IPS-NIHi7 (cell line): ENCODE measurements at regions not wholly inside any gene's neighbourhood (a gene's known extent, or its start where the extent isn't known, plus 50 kb on each side); places are given as distances from the start of the nearest gene placed in this dataset.

Source experiments
- DNase-seq: peaks from one replicate; pipeline ENCODE4 v3.0.0; 2012; ENCODE audit warnings: mixed read lengths; ENCODE audit errors: extremely low spot score

DNA sequence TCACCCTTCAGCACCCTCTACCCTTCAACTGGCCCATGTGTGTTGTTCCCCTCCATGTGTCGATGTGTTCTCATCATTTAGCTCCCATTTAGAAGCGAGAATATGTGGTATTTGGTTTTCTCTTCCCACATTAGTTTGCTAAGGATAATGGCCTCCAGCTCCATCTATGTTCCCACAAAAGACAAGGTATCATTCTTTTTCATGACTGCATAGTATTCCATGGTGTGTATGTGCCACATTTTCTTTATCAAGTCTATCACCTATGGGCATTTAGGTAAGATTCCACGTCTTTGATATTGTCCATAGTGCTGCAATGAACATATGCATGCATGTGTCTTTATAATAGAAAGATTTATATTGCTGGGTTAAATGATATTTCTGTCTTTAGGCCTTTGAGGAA, 325.1 kb upstream of the ADAMTS16 start:
- no peak for DNase-seq

GRCh38 chr5:4817767-4818166, 322.4 kb upstream of the ADAMTS16 start:
- DNase-seq, result no peak

DNA sequence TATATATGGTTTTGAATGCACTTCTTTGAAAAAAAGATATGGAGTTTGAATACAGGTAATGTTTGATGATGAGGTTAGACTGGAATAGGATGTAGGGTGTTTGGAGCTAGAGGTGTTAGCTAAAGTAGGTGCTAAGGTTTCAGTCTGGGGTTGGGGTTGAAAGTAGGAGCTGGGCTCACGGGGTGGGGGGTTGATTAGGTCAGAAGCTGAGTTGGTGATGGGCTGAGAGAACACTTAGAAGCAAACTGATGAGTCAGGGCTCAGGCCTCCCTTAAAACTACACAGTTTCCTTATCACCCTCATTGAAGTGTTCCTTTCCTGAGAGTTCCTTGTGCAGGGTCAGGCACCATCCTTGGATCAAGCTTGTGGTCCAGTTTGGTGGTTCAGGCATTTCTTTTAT, 308.8 kb upstream of the ADAMTS16 start:
- DNase-seq, result no peak

DNA sequence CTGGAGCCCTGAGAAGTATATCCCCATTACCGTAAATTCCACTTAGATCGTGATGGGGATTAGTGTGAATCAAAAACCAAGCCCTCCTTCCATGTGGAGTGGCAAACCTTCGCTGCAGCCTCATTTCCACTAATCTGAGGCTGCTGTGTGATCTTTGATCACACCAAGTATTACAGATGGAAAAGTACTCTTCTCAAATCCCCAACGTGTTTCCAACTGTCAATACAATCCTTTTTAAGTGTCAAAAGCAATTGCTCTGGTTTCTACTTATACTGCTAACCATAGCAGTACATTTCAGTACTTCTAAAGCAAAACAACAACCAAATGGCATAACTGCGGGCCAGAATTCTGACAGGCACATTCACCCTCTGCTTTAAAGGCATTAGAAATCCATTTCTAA, 307.7 kb upstream of the ADAMTS16 start:
- no peak for DNase-seq

DNA sequence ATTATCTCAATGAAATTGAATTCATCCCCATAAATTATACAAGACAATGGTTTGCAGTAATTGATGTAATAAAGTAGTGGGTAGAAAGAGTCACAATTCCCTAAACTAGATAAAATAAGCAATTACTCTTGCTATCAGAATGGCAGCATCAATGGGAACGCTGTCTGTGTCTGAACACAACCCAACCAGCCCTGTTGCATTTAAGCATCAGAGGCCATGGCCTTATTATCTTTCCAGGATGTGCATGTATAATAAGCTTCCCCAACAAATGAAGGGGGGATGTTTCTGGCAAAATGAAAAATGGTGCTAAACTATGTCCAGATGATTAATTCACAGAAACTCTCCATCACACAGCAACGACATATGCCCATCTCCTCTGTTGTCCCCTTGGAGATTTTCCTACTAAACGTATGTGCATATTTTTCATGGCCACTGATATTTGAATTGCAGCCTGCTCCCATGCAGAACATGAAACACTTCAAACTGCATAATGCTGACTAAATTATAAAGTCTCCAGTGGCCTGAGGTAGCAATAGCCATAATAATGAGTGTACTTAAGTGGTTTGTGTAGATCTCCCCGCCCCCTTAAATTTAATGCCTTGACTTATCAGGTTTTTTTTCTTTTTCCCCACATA, 306.9 kb upstream of the ADAMTS16 start:
- no peak for DNase-seq

DNA sequence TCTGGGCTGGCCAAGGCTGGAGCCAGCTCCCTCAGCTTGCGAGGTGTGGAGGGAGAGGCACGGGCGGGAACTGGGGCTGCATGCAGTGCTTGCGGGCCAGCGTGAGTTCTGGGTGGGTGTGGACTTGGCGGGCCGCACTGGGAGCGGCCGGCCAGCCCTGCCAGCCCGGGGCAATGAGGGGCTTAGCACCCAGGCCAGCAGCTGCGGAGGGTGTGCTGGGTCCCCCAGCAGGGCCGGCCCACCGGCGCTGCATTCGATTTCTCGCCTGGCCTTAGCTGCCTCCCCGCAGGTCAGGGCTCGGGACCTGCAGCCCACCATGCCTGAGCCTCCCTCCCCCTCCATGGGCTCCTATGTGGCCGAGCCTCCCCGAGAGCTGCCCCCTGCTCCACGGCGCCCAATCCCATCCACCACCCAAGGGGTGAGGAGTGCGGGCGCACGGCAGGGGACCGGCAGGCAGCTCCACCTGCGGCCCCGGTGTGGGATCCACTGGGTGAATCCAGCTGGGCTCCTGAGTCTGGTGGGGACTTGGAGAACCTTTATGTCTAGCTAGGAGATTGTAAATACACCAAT, 302.6 kb upstream of the ADAMTS16 start:
- DNase-seq, result no peak

DNA sequence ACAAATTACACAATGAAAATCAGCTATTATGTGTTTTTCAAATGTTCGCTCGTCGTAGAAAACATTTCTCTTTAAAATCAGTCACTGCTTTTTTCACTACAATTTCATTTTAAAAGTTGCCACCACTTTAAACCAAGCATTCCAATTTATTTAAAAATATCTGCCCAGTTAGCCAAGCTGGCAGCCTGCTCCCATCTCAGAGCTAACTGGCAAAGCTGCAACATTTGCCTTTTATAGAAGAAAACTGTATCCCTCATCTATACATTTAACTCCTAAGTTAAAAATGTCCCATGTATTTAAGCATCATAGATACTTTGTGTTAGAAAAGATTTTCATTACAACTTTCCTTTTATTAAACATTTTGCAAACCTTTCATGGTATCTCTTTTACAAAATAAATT, 294.9 kb upstream of the ADAMTS16 start:
- DNase-seq, result no peak

- no peak for DNase-seq
These were observed 292.4 kb upstream of the ADAMTS16 start for GRCh38 chr5:4847766-4848165.

DNA sequence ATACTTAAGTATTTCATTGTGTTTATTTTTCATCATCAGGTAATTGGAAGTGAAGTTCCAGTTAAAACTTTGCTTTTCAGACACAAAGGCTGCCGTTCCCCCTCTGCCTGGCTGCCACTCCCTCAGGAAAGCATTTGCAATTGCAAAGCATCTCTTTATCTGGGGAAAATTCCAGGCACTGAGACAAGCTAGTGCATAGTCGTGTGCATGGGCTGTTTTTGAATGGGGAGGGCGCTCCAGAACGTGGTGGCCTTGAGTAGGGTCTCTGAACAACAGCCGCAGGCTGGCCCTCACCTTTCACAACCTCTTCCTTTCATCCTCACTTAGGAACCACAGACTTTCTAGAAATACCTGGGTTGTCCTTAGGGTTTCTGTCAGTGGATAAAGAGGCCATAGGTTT, 285.1 kb upstream of the ADAMTS16 start:
- DNase-seq, result no peak

DNA sequence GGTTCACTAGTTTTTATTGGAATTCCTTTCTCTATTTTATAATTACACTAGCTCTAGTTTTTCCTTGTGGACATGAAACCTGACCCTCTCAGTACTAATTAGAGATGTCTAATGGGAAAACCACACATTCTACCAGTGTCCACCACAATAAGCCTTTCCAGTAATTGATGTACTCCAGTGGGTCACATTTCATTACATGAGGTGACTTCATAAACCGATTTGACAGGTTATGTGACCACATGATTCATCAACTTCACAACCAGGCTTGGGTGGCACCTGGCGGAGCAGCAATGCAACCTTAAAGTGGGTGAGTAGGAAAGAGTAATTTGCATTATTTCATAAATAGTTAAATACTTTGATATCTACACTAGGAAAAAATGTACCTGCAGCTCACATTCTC, 284.2 kb upstream of the ADAMTS16 start:
- no peak for DNase-seq

- DNase-seq, result no peak
These were observed 282.4 kb upstream of the ADAMTS16 start for GRCh38 chr5:4857761-4858160.

GRCh38 chr5:4859500-4860235, 280.5 kb upstream of the ADAMTS16 start:
- DNase-seq, result no peak

GRCh38 chr5:4860631-4861030, 279.5 kb upstream of the ADAMTS16 start:
- no peak for DNase-seq

DNA sequence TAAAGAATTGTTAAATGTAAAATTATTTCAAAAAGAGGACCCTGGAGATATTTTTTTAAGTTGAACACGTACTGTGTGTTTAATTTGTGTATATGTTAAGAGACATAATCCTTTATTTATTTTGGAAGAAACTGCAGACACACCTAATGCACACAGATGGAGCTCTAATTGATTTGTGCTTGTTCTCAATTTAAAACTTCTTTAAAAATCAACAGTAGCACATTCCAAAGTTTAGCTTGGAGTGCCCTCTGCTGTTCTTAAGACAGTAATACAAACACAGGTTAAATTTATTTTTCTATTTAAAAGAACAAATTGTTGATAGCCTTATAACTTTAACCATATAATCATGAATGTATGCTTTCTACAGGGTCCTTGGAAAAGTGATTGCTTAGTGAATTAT, 277.6 kb upstream of the ADAMTS16 start:
- DNase-seq, result peak; percentile 41

- DNase-seq, result no peak
These were observed 273.9 kb upstream of the ADAMTS16 start for GRCh38 chr5:4866131-4866659.

DNA sequence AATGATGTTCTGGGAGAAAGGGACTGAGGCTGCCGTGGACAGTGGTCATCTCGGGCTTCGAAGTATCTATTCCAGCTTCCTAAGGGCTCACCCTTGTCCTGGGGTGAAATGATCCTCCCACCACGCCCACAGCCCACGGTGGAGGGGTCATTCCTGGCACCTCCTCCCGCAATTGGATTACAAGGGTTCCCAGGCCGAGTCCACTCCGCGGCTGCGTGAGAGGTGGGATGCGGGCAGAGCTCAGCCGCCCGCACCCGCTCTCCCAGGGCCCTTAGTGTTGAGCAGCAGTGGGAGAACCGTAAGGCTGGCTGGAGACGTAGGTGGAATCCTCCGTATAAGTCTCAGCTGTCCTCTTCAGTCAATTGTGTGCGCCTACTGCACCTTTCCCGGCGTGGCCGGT, 273.3 kb upstream of the ADAMTS16 start:
- no peak for DNase-seq

DNA sequence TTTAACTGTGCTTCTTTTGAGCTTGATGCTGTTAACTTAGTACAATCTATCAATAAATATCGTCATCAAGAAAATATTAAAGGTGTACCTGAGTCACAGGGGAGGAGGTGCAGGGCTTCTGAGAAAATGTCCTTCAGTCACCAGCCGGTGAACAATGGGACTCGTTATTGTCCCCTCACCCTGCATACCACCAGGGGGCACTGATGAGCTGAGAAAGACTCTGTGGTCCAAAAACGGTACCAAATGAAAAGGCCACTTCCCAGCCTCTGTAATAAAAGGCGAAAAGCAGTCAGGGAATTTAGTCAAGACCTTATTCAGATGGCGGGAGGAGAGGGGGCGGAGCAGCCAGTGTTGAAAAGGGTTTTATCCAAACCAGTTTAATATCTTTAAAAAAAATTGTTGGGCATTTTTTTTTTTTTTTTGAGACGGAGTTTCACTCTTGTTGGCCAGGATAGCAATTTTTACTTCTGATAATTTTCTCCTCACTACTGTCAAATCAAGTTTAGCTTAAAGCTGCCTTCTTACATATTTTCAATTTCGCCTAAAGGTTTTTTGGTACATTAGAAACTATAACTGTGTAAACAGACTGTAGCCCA, 271.9 kb upstream of the ADAMTS16 start:
- DNase-seq, result peak; percentile 83

DNA sequence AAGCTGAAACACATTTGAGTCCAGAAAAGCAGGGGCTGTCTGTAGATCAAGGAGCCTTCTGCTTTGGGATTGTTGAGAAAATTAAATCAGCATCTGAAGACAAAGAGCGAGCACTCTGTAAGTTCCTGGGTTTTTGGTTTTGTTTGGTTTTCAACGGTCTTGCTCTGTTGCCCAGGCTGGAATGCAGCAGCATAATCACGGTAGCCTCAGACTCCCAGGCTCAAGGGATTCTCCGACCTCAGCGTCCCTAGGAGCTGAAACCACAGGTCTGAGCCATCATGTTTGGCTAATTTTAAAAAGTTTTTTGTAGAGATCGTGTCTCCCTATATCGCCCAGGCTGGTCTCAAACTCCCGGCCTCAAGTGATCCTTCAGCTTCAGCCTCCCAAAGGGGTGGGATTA, 266.5 kb upstream of the ADAMTS16 start:
- DNase-seq, result no peak

DNA sequence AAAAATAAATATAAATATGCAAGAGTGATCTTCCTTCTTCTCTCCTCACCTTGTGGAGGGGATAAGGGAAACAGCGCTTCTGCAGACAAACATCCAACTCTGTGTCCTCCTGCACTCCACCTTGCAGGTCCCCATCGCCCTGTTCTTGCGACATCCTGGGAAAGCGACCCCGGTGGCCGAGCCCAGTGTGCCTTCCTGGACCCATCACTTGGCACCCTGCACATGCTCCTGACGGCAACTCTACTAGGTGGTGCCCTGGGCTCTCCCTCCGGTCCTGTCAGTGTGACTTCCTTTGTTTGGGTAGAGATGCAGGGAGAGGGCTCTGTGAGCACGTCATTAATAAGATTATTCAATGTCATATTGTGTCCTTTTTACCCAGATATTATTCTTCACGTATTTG, 266.0 kb upstream of the ADAMTS16 start:
- DNase-seq, result no peak

- no peak for DNase-seq
These were observed 264.2 kb upstream of the ADAMTS16 start for GRCh38 chr5:4875942-4876341.

DNA sequence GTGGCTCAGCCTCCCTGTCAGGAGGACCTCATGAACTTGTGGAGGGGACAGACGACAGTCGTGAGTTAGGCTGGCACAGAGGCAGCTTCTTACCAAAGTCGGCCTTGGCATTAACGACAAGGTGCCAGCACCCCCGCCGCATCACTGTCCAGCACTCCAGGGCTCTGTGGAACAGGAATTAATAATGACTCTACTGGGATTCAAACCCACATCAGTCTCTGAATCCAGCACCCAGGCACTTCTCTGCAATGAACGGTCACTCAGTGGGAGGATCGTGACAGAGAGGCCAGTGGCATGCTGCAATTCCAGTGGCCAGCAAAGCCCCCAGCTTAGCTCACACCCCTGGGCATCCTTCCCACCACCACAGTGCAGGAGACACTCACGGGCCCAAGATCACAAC, 263.3 kb upstream of the ADAMTS16 start:
- no peak for DNase-seq

DNA sequence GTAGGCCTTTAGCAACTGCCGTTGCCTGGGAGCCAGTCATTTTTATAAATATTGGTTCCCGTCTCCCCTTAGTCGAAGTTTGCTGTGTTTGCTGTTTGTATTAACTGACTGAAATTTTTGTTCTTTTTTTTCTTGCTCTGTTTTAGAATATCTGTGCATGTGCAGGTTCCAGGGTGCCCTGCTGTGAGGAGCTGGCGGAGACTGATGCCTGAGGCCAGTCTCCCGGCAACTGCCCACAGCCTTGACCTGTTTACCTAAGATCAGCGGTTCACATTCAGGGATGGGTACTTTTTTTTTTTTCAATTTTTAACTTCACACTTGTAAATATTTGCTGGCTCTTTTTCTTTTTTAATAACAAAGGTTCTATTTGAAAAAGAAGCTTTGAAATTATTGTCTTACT, 262.6 kb upstream of the ADAMTS16 start:
- no peak for DNase-seq

- no peak for DNase-seq
These were observed 261.1 kb upstream of the ADAMTS16 start for GRCh38 chr5:4879075-4879474.
